BJ (cell line): ENCODE measurements at regions not wholly inside any gene's neighbourhood (a gene's known extent, or its start where the extent isn't known, plus 50 kb on each side); places are given as distances from the start of the nearest gene placed in this dataset.

Experiments
- CTCF ChIA-PET: fragments of 350-600 bp; formaldehyde crosslinking; extraction: SDS; loops from one replicate; lab custom pipeline; 2021; ENCODE audit warnings: antibody characterized with exemption, inconsistent platforms; lab: Yijun Ruan, JAX
- POLR2A ChIA-PET: fragments of 300-600 bp; sonication (Branson Sonifier 250); formaldehyde crosslinking; extraction: SDS; loops from one replicate; lab custom pipeline; 2021; ENCODE audit warnings: antibody characterized with exemption; lab: Charles Lee
- DNase-seq: peaks from one replicate; pipeline ENCODE4 v3.0.0-alpha.2; 2011; ENCODE audit warnings: low read depth
- H3K27me3 ChIP-seq: 2 replicates; pipeline ENCODE4 v1.6.0; 2011; ENCODE audit warnings: low read length; ENCODE audit not compliant: control insufficient read depth, insufficient read depth
- H3K36me3 ChIP-seq: 2 replicates; pipeline ENCODE4 v1.5.1; 2011; ENCODE audit warnings: low read length; ENCODE audit not compliant: control insufficient read depth, insufficient read depth
- H3K4me3 ChIP-seq: 2 replicates; pipeline ENCODE4 v1.5.1; 2011; ENCODE audit warnings: low read depth, mild to moderate bottlenecking, control low read depth, low read length
- CTCF ChIP-seq: IDR thresholded peaks from 2 replicates; pipeline ENCODE4 v1.5.1; 2011; ENCODE audit warnings: low read depth, mild to moderate bottlenecking, control low read depth, inconsistent platforms, low read length, moderate library complexity; ENCODE audit not compliant: insufficient read depth

- no peak for TF ChIP-seq CTCF
- H3K36me3 ChIP-seq, result no peaks in the 10 kb centered on the region
- no peak for DNase-seq
- H3K4me3 ChIP-seq, result no peak overlapping the region
- ChIA-PET POLR2A (no interaction called here), CTCF (no interaction called here)
- H3K27me3 ChIP-seq, result no peaks in the 10 kb centered on the region
Measured at GRCh38 chr4:35900286-35901243, 343.7 kb downstream of the ARAP2 start.

GRCh38 chr4:35912174-35912573 is 332.1 kb downstream of the ARAP2 start:
- no peak for DNase-seq
- Histone ChIP-seq H3K4me3 (no peak overlapping the region), H3K27me3 (no peaks in the 10 kb centered on the region), H3K36me3 (no peaks in the 10 kb centered on the region)
- TF ChIP-seq CTCF, result no peak
- ChIA-PET POLR2A (no interaction called here), CTCF (no interaction called here)

DNA sequence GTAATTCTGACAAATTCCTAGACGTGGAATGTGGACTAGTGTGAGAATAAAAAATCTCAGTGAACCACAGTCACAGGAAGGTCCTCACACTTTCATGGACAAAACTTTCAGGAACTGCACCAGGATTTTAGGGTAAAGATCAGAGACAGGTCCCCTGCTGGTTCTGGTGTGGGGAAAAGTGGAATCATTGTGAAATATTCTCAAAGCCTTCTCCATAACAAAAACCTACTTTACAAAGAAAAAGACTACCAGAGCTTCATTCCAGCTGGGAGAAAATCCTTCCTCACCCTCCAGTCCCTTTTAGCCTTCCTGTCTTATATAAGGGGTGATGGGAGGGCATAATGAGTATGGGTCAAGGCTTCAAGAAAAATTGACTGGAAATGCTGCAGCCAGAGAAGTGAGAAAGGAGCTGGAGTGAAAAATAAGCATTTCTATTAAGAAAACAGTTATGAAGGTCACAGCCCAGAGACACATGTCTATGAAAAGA is 325.8 kb downstream of the ARAP2 start:
- TF ChIP-seq CTCF, result no peak
- no peak for DNase-seq
- Histone ChIP-seq H3K36me3 (no peaks in the 10 kb centered on the region), H3K27me3 (no peaks in the 10 kb centered on the region), H3K4me3 (no peak overlapping the region)
- CTCF ChIA-PET, result no interaction called here
- POLR2A ChIA-PET, result no interaction called here

- ChIA-PET POLR2A (no interaction called here), CTCF (no interaction called here)
- Histone ChIP-seq H3K36me3 (no peaks in the 10 kb centered on the region), H3K4me3 (no peak overlapping the region), H3K27me3 (no peaks in the 10 kb centered on the region)
- TF ChIP-seq CTCF, result no peak
- DNase-seq, result no peak
Measured at GRCh38 chr4:35925806-35926205, 318.5 kb downstream of the ARAP2 start.

DNA sequence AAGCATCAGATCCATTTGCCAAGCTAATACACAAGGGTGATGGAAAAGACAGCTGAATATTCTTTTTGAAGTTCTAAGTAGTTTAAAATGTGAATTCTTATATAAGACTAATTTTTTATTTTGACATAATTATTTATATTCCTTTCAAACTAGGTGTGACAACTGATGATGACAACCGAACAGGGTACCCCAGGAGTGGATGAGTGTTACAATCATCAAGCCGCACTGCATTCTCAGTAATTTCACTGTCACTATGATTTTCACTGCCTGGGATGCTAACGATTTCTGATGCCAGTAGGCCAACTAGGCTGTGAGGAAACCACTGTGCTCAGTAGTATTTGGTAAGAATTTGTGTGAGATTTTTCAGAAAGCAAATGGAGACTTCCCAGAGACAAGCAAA is 317.5 kb downstream of the ARAP2 start:
- Histone ChIP-seq H3K36me3 (no peaks in the 10 kb centered on the region), H3K4me3 (no peak overlapping the region), H3K27me3 (no peaks in the 10 kb centered on the region)
- DNase-seq, result no peak
- ChIA-PET CTCF (no interaction called here), POLR2A (no interaction called here)
- no peak for TF ChIP-seq CTCF
